ENCODE measurements at regions not wholly inside any gene's neighbourhood (a gene's known extent, or its start where the extent isn't known, plus 50 kb on each side); places are given as distances from the start of the nearest gene placed in this dataset.

- Mint-ChIP-seq H3K9me3 (ENCODE audit: unreplicated experiment) (peaks cover 3% of the 10 kb centered on the region), H3K4me1 (ENCODE audit: low read depth, unreplicated experiment) (peaks cover 6% of the 10 kb centered on the region), H3K36me3 (ENCODE audit: unreplicated experiment) (no peaks in the 10 kb centered on the region), H3K27ac (ENCODE audit: unreplicated experiment) (no peak overlapping the region), H3K27me3 (ENCODE audit: unreplicated experiment) (no peaks in the 10 kb centered on the region), H3K4me3 (ENCODE audit: unreplicated experiment) (no peak overlapping the region)
- no peak for TF ChIP-seq CTCF (IDR thresholded peaks at IDR 0.05; ENCODE audit: partially characterized antibody, unreplicated experiment)
- no peak for DNase-seq
These were observed 233.0 kb upstream of the TNP1 start for GRCh38 chr2:217092710-217093379.

GRCh38 chr2:217091531-217091930 is 231.7 kb upstream of the TNP1 start:
- peaks cover 6% of the 10 kb centered on the region for H3K4me1 Mint-ChIP-seq (ENCODE audit: low read depth, unreplicated experiment)
- no peaks in the 10 kb centered on the region for H3K27me3 Mint-ChIP-seq (ENCODE audit: unreplicated experiment)
- no peaks in the 10 kb centered on the region for H3K36me3 Mint-ChIP-seq (ENCODE audit: unreplicated experiment)
- DNase-seq: no peak
- no peak overlapping the region for H3K27ac Mint-ChIP-seq (ENCODE audit: unreplicated experiment)
- H3K9me3 Mint-ChIP-seq (ENCODE audit: unreplicated experiment): peaks cover 3% of the 10 kb centered on the region
- no peak for TF ChIP-seq CTCF (IDR thresholded peaks at IDR 0.05; ENCODE audit: partially characterized antibody, unreplicated experiment)
- H3K4me3 Mint-ChIP-seq (ENCODE audit: unreplicated experiment): no peak overlapping the region

- TF ChIP-seq CTCF (IDR thresholded peaks at IDR 0.05; ENCODE audit: partially characterized antibody, unreplicated experiment): no peak
- Mint-ChIP-seq H3K27me3 (ENCODE audit: unreplicated experiment) (no peaks in the 10 kb centered on the region), H3K4me3 (ENCODE audit: unreplicated experiment) (no peak overlapping the region), H3K36me3 (ENCODE audit: unreplicated experiment) (no peaks in the 10 kb centered on the region), H3K4me1 (ENCODE audit: low read depth, unreplicated experiment) (peaks cover 6% of the 10 kb centered on the region), H3K27ac (ENCODE audit: unreplicated experiment) (no peak overlapping the region), H3K9me3 (ENCODE audit: unreplicated experiment) (peaks cover 1% of the 10 kb centered on the region)
- no peak for DNase-seq
These were observed 231.0 kb upstream of the TNP1 start for GRCh38 chr2:217090884-217091283.

GRCh38 chr2:217090024-217090473 is 230.2 kb upstream of the TNP1 start:
- no peak for TF ChIP-seq CTCF (IDR thresholded peaks at IDR 0.05; ENCODE audit: partially characterized antibody, unreplicated experiment)
- Mint-ChIP-seq H3K27ac (ENCODE audit: unreplicated experiment) (no peak overlapping the region), H3K9me3 (ENCODE audit: unreplicated experiment) (peaks cover 1% of the 10 kb centered on the region), H3K27me3 (ENCODE audit: unreplicated experiment) (no peaks in the 10 kb centered on the region), H3K36me3 (ENCODE audit: unreplicated experiment) (no peaks in the 10 kb centered on the region), H3K4me1 (ENCODE audit: low read depth, unreplicated experiment) (peaks cover 6% of the 10 kb centered on the region), H3K4me3 (ENCODE audit: unreplicated experiment) (no peak overlapping the region)
- DNase-seq: no peak

GRCh38 chr2:217086718-217087117 is 226.9 kb upstream of the TNP1 start:
- no peak for TF ChIP-seq CTCF (IDR thresholded peaks at IDR 0.05; ENCODE audit: partially characterized antibody, unreplicated experiment)
- Mint-ChIP-seq H3K4me1 (ENCODE audit: low read depth, unreplicated experiment) (peaks cover 6% of the 10 kb centered on the region), H3K36me3 (ENCODE audit: unreplicated experiment) (no peaks in the 10 kb centered on the region), H3K9me3 (ENCODE audit: unreplicated experiment) (peaks cover 3% of the 10 kb centered on the region), H3K4me3 (ENCODE audit: unreplicated experiment) (no peak overlapping the region), H3K27me3 (ENCODE audit: unreplicated experiment) (no peaks in the 10 kb centered on the region), H3K27ac (ENCODE audit: unreplicated experiment) (no peak overlapping the region)
- no peak for DNase-seq

Measured in glutamatergic neuron (in vitro differentiated cells).